GM12878 (cell line): ENCODE measurements at regions not wholly inside any gene's neighbourhood (a gene's known extent, or its start where the extent isn't known, plus 50 kb on each side); places are given as distances from the start of the nearest gene placed in this dataset.

ENCODE experiments used
- ATAC-seq: fragments of 200-7000 bp; cut with Tn5 transposase; 3 replicates; pipeline ENCODE4 v1.9.1; 2020; ENCODE audit warnings: mild to moderate bottlenecking, moderate library complexity
- BruUV-seq: library from RNA; stranded (reverse); fragments of 400-500 nt; replicated peaks from 2 replicates; lab custom pipeline; 2021; lab: Mats Ljungman, UMichigan
- CTCF ChIA-PET: fragments of 300-600 bp; sonication (Branson Sonifier 250); formaldehyde crosslinking; extraction: SDS; loops from one replicate; lab custom pipeline; 2021; ENCODE audit warnings: inconsistent platforms; lab: Yijun Ruan, JAX
- POLR2A ChIA-PET: fragments of 350-600 bp; formaldehyde crosslinking; extraction: SDS; loops from one replicate; lab custom pipeline; 2021; ENCODE audit warnings: inconsistent platforms; lab: Charles Lee
- RAD21 ChIA-PET: fragments of 300-600 bp; sonication (Branson Sonifier 250); formaldehyde crosslinking; loops from one replicate; lab custom pipeline; 2023; ENCODE audit warnings: antibody characterized with exemption; ENCODE audit not compliant: unreplicated experiment; lab: Charles Lee
- SMC1A ChIA-PET: fragments of 300-600 bp; sonication (Branson Sonifier 250); formaldehyde crosslinking; loops from one replicate; lab custom pipeline; 2023; ENCODE audit not compliant: unreplicated experiment, uncharacterized antibody; lab: Charles Lee
- DNase-seq: peaks from one replicate; pipeline ENCODE4 v3.0.0-alpha.2; 2011; ENCODE audit warnings: low read depth, low spot score
- FAIRE-seq: peaks from 3 replicates; lab custom pipeline; 2011; peaks lifted over from hg19 to GRCh38; lab: Jason Lieb, UNC
- H2AFZ ChIP-seq: 2 replicates; pipeline ENCODE4 v1.6.0; 2011; ENCODE audit warnings: low read depth, low read length, control low read depth; ENCODE audit not compliant: control insufficient read depth
- H3K27ac ChIP-seq: 2 replicates; pipeline ENCODE4 v1.5.1; 2011; ENCODE audit warnings: control low read depth; ENCODE audit not compliant: control insufficient read depth, insufficient read depth
- H3K27me3 ChIP-seq, 2 experiments: replicated peaks in 1 of 2; 2 replicates each; pipeline versions ENCODE4 v1.6.0 to v1.6.1; 2011; ENCODE audit warnings: low read length in 1 of 2; ENCODE audit not compliant: control insufficient read depth in 2 of 2, insufficient read depth in 2 of 2
- H3K36me3 ChIP-seq, 2 experiments: 2 replicates each; pipeline ENCODE4 v1.5.1; 2011; ENCODE audit warnings: low read length in 1 of 2; ENCODE audit not compliant: control insufficient read depth in 2 of 2, insufficient read depth in 2 of 2
- H3K4me1 ChIP-seq: 2 replicates; pipeline ENCODE4 v1.6.1; 2011; ENCODE audit warnings: mild to moderate bottlenecking, low read length, moderate library complexity, mixed read lengths; ENCODE audit not compliant: control insufficient read depth, insufficient read depth
- H3K4me2 ChIP-seq: 2 replicates; pipeline ENCODE4 v1.6.0; 2011; ENCODE audit warnings: control low read depth; ENCODE audit not compliant: control insufficient read depth, insufficient read depth
- H3K4me3 ChIP-seq: fragments of 200-600 bp; sonication (generic); 2 replicates; pipeline ENCODE4 v1.5.1; 2016
- H3K79me2 ChIP-seq: 2 replicates; pipeline ENCODE4 v1.6.0; 2011; ENCODE audit warnings: low read length; ENCODE audit not compliant: control insufficient read depth, insufficient read depth
- H3K9ac ChIP-seq: 2 replicates; pipeline ENCODE4 v1.8.0; 2011; ENCODE audit warnings: low read length, control low read depth, mixed read lengths; ENCODE audit not compliant: control insufficient read depth, insufficient read depth
- H3K9me3 ChIP-seq: replicated peaks from 3 replicates; pipeline ENCODE4 v1.5.1; 2011; ENCODE audit warnings: mild to moderate bottlenecking, low read length; ENCODE audit not compliant: control insufficient read depth, insufficient read depth
- H4K20me1 ChIP-seq: 2 replicates; pipeline ENCODE4 v1.6.0; 2011; ENCODE audit not compliant: control insufficient read depth, insufficient read depth
- CEBPZ ChIP-seq: fragments of 150-350 bp; IDR thresholded peaks from 2 replicates; pipeline ENCODE4 v1.6.1; 2016; ENCODE audit warnings: low read depth, low read length
- DPF2 ChIP-seq: fragments of 450-650 bp; IDR thresholded peaks from 2 replicates; pipeline ENCODE4 v1.6.1; 2017; ENCODE audit warnings: mild to moderate bottlenecking
- FOXM1 ChIP-seq: IDR thresholded peaks from 2 replicates; pipeline ENCODE4 v1.6.1; 2012; ENCODE audit warnings: low read depth, mild to moderate bottlenecking, inconsistent platforms, low read length, moderate library complexity
- LARP7 ChIP-seq: fragments of 450-650 bp; IDR thresholded peaks from 2 replicates; pipeline ENCODE4 v1.6.1; 2017; ENCODE audit warnings: mild to moderate bottlenecking
- PAX8 ChIP-seq: fragments of 450-650 bp; IDR thresholded peaks from 2 replicates; pipeline ENCODE4 v1.6.1; 2017; ENCODE audit warnings: mild to moderate bottlenecking, moderate library complexity
- PML ChIP-seq: IDR thresholded peaks from 2 replicates; pipeline ENCODE4 v1.6.1; 2012; ENCODE audit warnings: low read length, inconsistent platforms
- SIN3A ChIP-seq: IDR thresholded peaks from 2 replicates; pipeline ENCODE4 v1.6.1; 2012; ENCODE audit warnings: low read depth, low read length, improper control_type of control experiment
- WGBS: methylation state at CpG from one replicate; pipeline ENCODE4 v1.1.6; 2016; ENCODE audit warnings: low lambda C conversion rate; ENCODE audit not compliant: insufficient replicate concordance, insufficient coverage; ENCODE audit errors: missing lambda C conversion rate; 5-methylcytosine and 5-hydroxymethylcytosine counted together
- in situ Hi-C: fragments of 300-500 bp; cut with MboI; formaldehyde crosslinking; loops from 9 replicates; pipeline ENCODE4 v1.14.3; 2018; ENCODE audit warnings: mixed read lengths
- intact Hi-C: fragments of 100-400 bp; cut with micrococcal nuclease; formaldehyde crosslinking; loops from one replicate; pipeline ENCODE4 v1.14.2; 2022; ENCODE audit not compliant: unreplicated experiment

- Histone ChIP-seq H2AFZ (no peak overlapping the region), H3K9me3 (no peaks in the 10 kb centered on the region), H3K27me3 (no peaks in the 10 kb centered on the region), H3K4me1 (no peaks in the 10 kb centered on the region), H3K27ac (no peak overlapping the region), H4K20me1 (no peaks in the 10 kb centered on the region), H3K4me2 (no peak overlapping the region), H3K4me3 (no peak overlapping the region), H3K9ac (no peak overlapping the region), H3K79me2 (no peaks in the 10 kb centered on the region), H3K36me3 (no peaks in the 10 kb centered on the region)
- no peak for DNase-seq
- in situ Hi-C loops (no loop called here), intact Hi-C loops (loop anchor here (10.0 kb wide), 1 partner anchor 60 kb away; no protein-coding TSS in a partner anchor)
- ChIA-PET CTCF (interaction anchor here (1.4 kb wide), 1 partner anchor 8 kb away, joined by 3 read pairs; no protein-coding TSS in a partner anchor), POLR2A (no interaction called here), RAD21 (no interaction called here), SMC1A (no interaction called here)
- 0% methylated on average over 2 of the region's 2 CpGs for WGBS
- TF ChIP-seq LARP7: no peak
- TF ChIP-seq PML: no peak
- no peak for TF ChIP-seq SIN3A
- no peak for TF ChIP-seq FOXM1
- no peak for TF ChIP-seq CEBPZ
- TF ChIP-seq DPF2: no peak
- no peak for TF ChIP-seq PAX8
- ATAC-seq: no peak
- FAIRE-seq: no peak
- no TSS peak for BruUV-seq
Measured at GRCh38 chr9:11235061-11235460, 622.3 kb upstream of the PTPRD start.
